ENCODE measurements at regions not wholly inside any gene's neighbourhood (a gene's known extent, or its start where the extent isn't known, plus 50 kb on each side); places are given as distances from the start of the nearest gene placed in this dataset.

GRCh38 chr12:124487066-124487833 is 80.2 kb downstream of the NCOR2 start:
- no peak for DNase-seq (ENCODE audit: low read depth)
- no peak overlapping the region for H3K4me3 ChIP-seq (ENCODE audit: low read length)
- TF ChIP-seq, protein P1, sequence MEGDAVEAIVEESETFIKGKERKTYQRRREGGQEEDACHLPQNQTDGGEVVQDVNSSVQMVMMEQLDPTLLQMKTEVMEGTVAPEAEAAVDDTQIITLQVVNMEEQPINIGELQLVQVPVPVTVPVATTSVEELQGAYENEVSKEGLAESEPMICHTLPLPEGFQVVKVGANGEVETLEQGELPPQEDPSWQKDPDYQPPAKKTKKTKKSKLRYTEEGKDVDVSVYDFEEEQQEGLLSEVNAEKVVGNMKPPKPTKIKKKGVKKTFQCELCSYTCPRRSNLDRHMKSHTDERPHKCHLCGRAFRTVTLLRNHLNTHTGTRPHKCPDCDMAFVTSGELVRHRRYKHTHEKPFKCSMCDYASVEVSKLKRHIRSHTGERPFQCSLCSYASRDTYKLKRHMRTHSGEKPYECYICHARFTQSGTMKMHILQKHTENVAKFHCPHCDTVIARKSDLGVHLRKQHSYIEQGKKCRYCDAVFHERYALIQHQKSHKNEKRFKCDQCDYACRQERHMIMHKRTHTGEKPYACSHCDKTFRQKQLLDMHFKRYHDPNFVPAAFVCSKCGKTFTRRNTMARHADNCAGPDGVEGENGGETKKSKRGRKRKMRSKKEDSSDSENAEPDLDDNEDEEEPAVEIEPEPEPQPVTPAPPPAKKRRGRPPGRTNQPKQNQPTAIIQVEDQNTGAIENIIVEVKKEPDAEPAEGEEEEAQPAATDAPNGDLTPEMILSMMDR (conservative IDR thresholded peaks at IDR 0.05; ENCODE audit: low read depth, low read length), result no peak

DNA sequence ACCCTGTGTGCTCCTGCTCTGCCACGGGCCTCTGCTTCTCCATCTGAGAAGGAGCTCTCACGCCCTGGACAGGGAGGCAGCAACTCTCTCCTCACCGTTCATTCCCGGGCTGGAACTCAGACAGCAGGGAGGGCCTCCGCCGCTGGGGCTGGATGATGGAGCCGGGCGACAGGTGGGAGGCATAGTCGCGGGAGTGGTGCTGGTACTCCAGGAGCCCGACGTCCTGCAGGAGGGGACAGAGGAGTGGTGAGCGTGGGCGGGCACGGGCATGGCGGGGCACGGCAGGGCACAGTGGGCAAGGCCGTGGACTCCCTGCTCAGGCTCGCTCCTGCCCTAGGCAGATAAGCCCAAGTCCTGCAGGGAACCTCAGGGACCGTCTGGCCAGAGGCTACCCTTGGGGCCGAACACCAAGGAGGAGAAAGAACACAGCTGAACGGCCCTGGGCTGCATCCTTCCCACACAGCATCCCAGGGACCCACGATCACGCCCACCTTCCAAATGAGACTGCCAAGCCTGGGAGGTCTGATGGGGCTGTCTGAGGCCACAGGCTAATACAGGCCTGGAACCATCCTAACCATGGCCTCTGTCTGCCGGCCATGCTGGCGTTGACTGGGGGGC is 81.0 kb downstream of the NCOR2 start:
- DNase-seq (ENCODE audit: low read depth), result no peak
- TF ChIP-seq, protein P1 (conservative IDR thresholded peaks at IDR 0.05; ENCODE audit: low read depth, low read length), result no peak

GRCh38 chr12:124485371-124485770 is 82.0 kb downstream of the NCOR2 start:
- H3K4me3 ChIP-seq (ENCODE audit: low read length), result no peak overlapping the region
- TF ChIP-seq, protein P1 (conservative IDR thresholded peaks at IDR 0.05; ENCODE audit: low read depth, low read length), result no peak
- DNase-seq (ENCODE audit: low read depth), result no peak

More for the DNA sequence above, 81.0 kb downstream of the NCOR2 start:
- no peak overlapping the region for H3K4me3 ChIP-seq (ENCODE audit: low read length)

GRCh38 chr12:124484526-124484953 is 82.9 kb downstream of the NCOR2 start:
- H3K4me3 ChIP-seq (ENCODE audit: low read length), result no peak overlapping the region
- TF ChIP-seq, protein P1 (conservative IDR thresholded peaks at IDR 0.05; ENCODE audit: low read depth, low read length), result no peak
- no peak for DNase-seq (ENCODE audit: low read depth)

- TF ChIP-seq, protein P1 (conservative IDR thresholded peaks at IDR 0.05; ENCODE audit: low read depth, low read length), result no peak
- no peak overlapping the region for H3K4me3 ChIP-seq (ENCODE audit: low read length)
- no peak for DNase-seq (ENCODE audit: low read depth)
Measured at GRCh38 chr12:124484067-124484466, 83.3 kb downstream of the NCOR2 start.

DNA sequence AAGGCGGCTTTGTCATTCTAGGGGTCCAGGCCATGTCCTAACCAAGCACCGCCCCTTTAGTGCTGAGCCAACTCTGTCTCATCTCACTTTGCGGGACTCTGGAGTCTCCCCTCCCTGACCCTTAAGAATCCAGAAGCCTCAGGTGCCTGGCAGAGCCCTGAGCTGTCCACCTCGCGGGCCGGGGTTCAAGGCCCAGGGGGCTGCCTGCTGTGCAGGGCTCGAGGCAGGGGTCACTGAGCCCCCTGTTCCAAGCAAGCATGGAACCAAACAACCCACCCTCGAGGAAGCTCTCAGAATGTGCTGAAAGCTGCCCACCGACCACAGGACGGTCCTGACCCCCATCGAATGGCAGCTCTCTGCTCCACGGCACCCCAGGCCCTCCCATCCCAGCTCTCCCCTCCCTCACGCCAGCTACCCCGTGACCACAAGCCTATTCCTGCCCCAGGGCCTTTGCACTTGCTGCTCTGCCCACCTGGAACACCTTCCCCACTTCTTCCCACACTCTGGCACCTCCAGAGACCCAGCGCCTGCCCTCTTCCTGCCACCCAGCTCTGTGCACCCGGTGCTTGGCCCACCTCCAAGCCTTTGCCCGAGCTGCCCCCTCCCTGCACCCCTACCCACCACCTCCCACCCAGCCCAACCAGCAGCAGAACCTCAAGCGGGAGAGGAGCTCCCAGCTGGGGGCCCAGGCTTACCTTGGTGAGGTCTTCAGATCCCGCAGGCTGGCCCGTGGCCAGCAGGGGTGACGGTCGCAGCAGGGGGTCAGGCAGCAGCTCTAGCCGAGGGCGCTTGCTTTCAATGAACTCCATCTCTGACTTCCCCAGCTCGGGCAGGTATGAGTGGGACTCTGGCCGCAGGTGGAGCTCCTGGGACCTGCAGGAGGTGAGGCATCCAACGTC is 84.3 kb downstream of the NCOR2 start:
- no peak for DNase-seq (ENCODE audit: low read depth)
- H3K4me3 ChIP-seq (ENCODE audit: low read length), result no peak overlapping the region
- TF ChIP-seq, protein P1 (conservative IDR thresholded peaks at IDR 0.05; ENCODE audit: low read depth, low read length), result no peak

Data from retinal pigment epithelial cell (primary cell).